ENCODE measurements at regions not wholly inside any gene's neighbourhood (a gene's known extent, or its start where the extent isn't known, plus 50 kb on each side); places are given as distances from the start of the nearest gene placed in this dataset.

- no peak for TF ChIP-seq SIN3A (IDR thresholded peaks at IDR 0.05; ENCODE audit: borderline replicate concordance, insufficient read depth, low read length)
These were observed 166.1 kb upstream of the BMPER start for GRCh38 chr7:33739286-33739685.

- TF ChIP-seq POLR2AphosphoS5 (IDR thresholded peaks at IDR 0.05; ENCODE audit: low read depth, low read length) = no peak
- no peak for TF ChIP-seq TAF1 (IDR thresholded peaks at IDR 0.05; ENCODE audit: borderline replicate concordance, insufficient read depth, low read length)
- TF ChIP-seq SIN3A (IDR thresholded peaks at IDR 0.05; ENCODE audit: borderline replicate concordance, insufficient read depth, low read length) = no peak
- TF ChIP-seq FOXP2 (optimal IDR thresholded peaks at IDR 0.05; ENCODE audit: borderline replicate concordance, extremely low read depth, extremely low read length, insufficient read depth) = no peak
- no peak for TF ChIP-seq REST (IDR thresholded peaks at IDR 0.05; ENCODE audit: insufficient read depth in 1 of 2, low read depth in 2 of 2, low read length in 2 of 2)
These were observed 162.8 kb upstream of the BMPER start for GRCh38 chr7:33742521-33742920.

- TF ChIP-seq FOXP2 (optimal IDR thresholded peaks at IDR 0.05; ENCODE audit: borderline replicate concordance, extremely low read depth, extremely low read length, insufficient read depth) (no peak), TAF1 (IDR thresholded peaks at IDR 0.05; ENCODE audit: borderline replicate concordance, insufficient read depth, low read length) (no peak), SIN3A (IDR thresholded peaks at IDR 0.05; ENCODE audit: borderline replicate concordance, insufficient read depth, low read length) (no peak), POLR2AphosphoS5 (IDR thresholded peaks at IDR 0.05; ENCODE audit: low read depth, low read length) (no peak), REST (IDR thresholded peaks at IDR 0.05; ENCODE audit: insufficient read depth in 1 of 2, low read depth in 2 of 2, low read length in 2 of 2) (no peak)
These were observed 162.2 kb upstream of the BMPER start for GRCh38 chr7:33742999-33743587.

GRCh38 chr7:33743594-33743993 is 161.7 kb upstream of the BMPER start:
- no peak for TF ChIP-seq REST (IDR thresholded peaks at IDR 0.05; ENCODE audit: insufficient read depth in 1 of 2, low read depth in 2 of 2, low read length in 2 of 2)
- no peak for TF ChIP-seq SIN3A (IDR thresholded peaks at IDR 0.05; ENCODE audit: borderline replicate concordance, insufficient read depth, low read length)

GRCh38 chr7:33744293-33745075 is 160.9 kb upstream of the BMPER start:
- no peak for TF ChIP-seq FOXP2 (optimal IDR thresholded peaks at IDR 0.05; ENCODE audit: borderline replicate concordance, extremely low read depth, extremely low read length, insufficient read depth)
- TF ChIP-seq TAF1 (IDR thresholded peaks at IDR 0.05; ENCODE audit: borderline replicate concordance, insufficient read depth, low read length) = no peak
- no peak for TF ChIP-seq SIN3A (IDR thresholded peaks at IDR 0.05; ENCODE audit: borderline replicate concordance, insufficient read depth, low read length)
- TF ChIP-seq POLR2AphosphoS5 (IDR thresholded peaks at IDR 0.05; ENCODE audit: low read depth, low read length) = no peak
- TF ChIP-seq REST (IDR thresholded peaks at IDR 0.05; ENCODE audit: insufficient read depth in 1 of 2, low read depth in 2 of 2, low read length in 2 of 2) = no peak

All from PFSK-1 (cell line).